ENCODE measurements at regions not wholly inside any gene's neighbourhood (a gene's known extent, or its start where the extent isn't known, plus 50 kb on each side); places are given as distances from the start of the nearest gene placed in this dataset.

DNA sequence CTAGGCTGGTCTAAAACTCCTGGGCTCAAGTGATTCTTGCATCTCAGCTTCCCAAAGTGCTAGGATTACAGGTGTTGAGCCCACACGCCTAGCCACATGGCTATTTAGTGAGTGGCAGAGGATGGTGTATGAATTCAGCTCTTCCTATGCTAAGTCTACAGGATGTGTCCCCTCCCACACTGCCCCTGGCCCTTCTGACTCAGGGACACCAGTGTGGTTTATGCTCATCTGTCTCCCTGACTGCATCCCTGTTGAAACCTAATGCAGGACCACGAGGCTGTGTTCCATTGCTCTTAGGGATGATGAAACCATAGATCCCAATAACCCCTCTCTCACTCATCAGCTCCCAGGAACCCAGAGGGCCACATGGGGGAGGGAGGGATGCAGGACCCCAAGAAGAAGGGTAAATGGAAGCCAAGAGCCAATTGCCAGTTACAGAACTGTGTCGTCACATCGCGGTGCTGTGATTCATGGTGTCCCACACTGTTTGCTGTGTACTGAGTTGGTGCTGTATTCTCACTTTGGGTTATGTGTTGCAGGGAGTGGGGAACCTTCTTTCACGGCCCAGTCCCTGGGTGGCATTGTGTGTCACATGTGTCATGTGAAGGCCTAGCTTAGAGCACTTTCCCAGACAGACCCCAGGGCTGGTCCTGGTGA, 102.9 kb upstream of the HAAO start:
- TF ChIP-seq, protein P1, sequence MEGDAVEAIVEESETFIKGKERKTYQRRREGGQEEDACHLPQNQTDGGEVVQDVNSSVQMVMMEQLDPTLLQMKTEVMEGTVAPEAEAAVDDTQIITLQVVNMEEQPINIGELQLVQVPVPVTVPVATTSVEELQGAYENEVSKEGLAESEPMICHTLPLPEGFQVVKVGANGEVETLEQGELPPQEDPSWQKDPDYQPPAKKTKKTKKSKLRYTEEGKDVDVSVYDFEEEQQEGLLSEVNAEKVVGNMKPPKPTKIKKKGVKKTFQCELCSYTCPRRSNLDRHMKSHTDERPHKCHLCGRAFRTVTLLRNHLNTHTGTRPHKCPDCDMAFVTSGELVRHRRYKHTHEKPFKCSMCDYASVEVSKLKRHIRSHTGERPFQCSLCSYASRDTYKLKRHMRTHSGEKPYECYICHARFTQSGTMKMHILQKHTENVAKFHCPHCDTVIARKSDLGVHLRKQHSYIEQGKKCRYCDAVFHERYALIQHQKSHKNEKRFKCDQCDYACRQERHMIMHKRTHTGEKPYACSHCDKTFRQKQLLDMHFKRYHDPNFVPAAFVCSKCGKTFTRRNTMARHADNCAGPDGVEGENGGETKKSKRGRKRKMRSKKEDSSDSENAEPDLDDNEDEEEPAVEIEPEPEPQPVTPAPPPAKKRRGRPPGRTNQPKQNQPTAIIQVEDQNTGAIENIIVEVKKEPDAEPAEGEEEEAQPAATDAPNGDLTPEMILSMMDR (IDR thresholded peaks at IDR 0.05; ENCODE audit: poor library complexity), result no peak
- TF ChIP-seq EZH2 (IDR thresholded peaks at IDR 0.05; ENCODE audit: borderline replicate concordance) (no peak), EZH2phosphoT487 (IDR thresholded peaks at IDR 0.05; ENCODE audit: low read depth, severe bottlenecking, unreplicated experiment) (no peak)
- Histone ChIP-seq H3K27ac (no peak overlapping the region), H3K36me3 (replicated peaks; ENCODE audit: insufficient read depth, low read depth) (no peaks in the 10 kb centered on the region), H3K4me2 (no peak overlapping the region), H3K79me2 (no peaks in the 10 kb centered on the region), H4K20me1 (ENCODE audit: insufficient read depth, poor library complexity, severe bottlenecking) (no peaks in the 10 kb centered on the region), H3K4me1 (ENCODE audit: insufficient read depth) (peaks cover 7% of the 10 kb centered on the region), H3K9me3 (ENCODE audit: low read depth) (no peaks in the 10 kb centered on the region), H3K9me2 (replicated peaks; ENCODE audit: insufficient read depth) (no peaks in the 10 kb centered on the region), H2AFZ (no peak overlapping the region), H3K4me3 (no peak overlapping the region), H3K27me3 (no peaks in the 10 kb centered on the region)
- WGBS (ENCODE audit: low lambda C conversion rate, missing lambda C conversion rate), result 90% methylated on average over 6 of the region's 6 CpGs
- no peak for DNase-seq (ENCODE audit: low spot score)

DNA sequence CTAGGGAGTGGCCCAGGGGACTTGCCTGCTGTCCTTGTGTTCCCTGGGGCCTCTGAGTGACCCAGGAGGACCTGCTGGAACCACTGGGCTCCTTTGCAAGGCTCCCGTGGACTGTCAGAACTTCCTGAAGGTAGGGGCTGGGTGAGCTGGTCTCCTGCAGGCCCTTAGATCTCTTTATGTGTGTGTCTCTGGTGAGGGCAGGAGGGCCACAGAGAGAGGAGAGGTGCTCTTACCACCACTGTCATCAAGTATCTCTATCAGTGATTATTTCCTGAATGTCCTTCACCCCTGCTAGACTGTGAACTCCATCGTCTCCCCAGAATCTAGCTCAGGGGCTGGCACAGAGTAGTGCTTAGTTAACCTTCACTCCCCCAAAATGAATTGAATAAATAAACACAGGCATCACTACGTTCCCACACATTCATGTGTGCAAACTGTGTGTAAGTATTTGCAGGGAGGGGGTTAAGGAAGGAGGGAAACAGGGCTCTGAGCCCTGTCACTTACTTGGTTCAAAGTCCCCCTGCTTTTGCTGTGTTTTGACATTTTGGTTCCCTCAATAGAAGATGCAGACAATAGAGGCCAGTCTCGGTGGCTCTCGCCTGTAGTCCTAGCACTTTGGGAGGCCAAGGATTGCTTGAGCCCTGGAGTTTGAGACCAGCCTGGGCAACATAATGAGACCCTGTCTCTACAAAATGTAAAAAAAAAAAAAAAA, 100.8 kb upstream of the HAAO start:
- DNase-seq (ENCODE audit: low spot score), result no peak
- no peak overlapping the region for H3K4me2 ChIP-seq
- H3K9me3 ChIP-seq (ENCODE audit: low read depth), result no peaks in the 10 kb centered on the region
- H2AFZ ChIP-seq, result no peak overlapping the region
- H4K20me1 ChIP-seq (ENCODE audit: insufficient read depth, poor library complexity, severe bottlenecking), result no peaks in the 10 kb centered on the region
- H3K4me1 ChIP-seq (ENCODE audit: insufficient read depth), result no peaks in the 10 kb centered on the region
- H3K79me2 ChIP-seq, result no peaks in the 10 kb centered on the region
- no peak for TF ChIP-seq EZH2 (IDR thresholded peaks at IDR 0.05; ENCODE audit: borderline replicate concordance)
- no peak for TF ChIP-seq EZH2phosphoT487 (IDR thresholded peaks at IDR 0.05; ENCODE audit: low read depth, severe bottlenecking, unreplicated experiment)
- TF ChIP-seq, protein P1 (IDR thresholded peaks at IDR 0.05; ENCODE audit: poor library complexity), result no peak
- H3K36me3 ChIP-seq (replicated peaks; ENCODE audit: insufficient read depth, low read depth), result no peaks in the 10 kb centered on the region
- 88% methylated on average over 5 of the region's 5 CpGs for WGBS (ENCODE audit: low lambda C conversion rate, missing lambda C conversion rate)
- H3K4me3 ChIP-seq, result no peak overlapping the region
- no peaks in the 10 kb centered on the region for H3K27me3 ChIP-seq
- H3K27ac ChIP-seq, result no peak overlapping the region
- H3K9me2 ChIP-seq (replicated peaks; ENCODE audit: insufficient read depth), result no peaks in the 10 kb centered on the region

DNA sequence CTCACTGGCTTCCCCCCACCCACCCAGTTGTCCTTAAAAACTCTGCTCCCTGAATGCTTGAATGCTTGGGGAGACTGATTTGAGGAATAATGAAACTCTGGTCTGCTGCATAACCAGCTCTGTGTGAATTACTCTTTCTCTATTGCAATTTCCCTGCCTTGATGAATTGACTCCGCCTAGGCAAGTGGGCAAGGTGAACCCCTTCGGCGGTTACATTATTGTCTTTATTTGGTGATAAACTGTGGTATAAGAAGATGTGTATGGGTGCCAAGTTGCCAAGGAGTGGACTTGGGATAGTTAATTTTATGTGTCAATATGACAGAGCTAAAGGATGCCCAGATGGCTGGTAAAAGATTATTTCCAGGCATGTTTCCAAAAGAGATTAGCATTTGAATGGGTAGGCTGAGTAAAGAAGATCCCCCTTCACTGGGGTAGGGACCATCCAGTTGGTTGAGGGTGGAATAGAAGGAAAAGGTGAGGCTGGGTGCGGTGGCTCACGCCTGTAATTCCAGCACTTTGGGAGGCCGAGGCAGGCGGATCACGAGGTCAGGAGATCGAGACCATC, 98.5 kb upstream of the HAAO start:
- H3K79me2 ChIP-seq, result no peaks in the 10 kb centered on the region
- H3K4me1 ChIP-seq (ENCODE audit: insufficient read depth), result no peaks in the 10 kb centered on the region
- no peaks in the 10 kb centered on the region for H4K20me1 ChIP-seq (ENCODE audit: insufficient read depth, poor library complexity, severe bottlenecking)
- H3K9me2 ChIP-seq (replicated peaks; ENCODE audit: insufficient read depth), result no peaks in the 10 kb centered on the region
- no peaks in the 10 kb centered on the region for H3K36me3 ChIP-seq (replicated peaks; ENCODE audit: insufficient read depth, low read depth)
- TF ChIP-seq EZH2 (IDR thresholded peaks at IDR 0.05; ENCODE audit: borderline replicate concordance), result no peak
- TF ChIP-seq EZH2phosphoT487 (IDR thresholded peaks at IDR 0.05; ENCODE audit: low read depth, severe bottlenecking, unreplicated experiment), result no peak
- TF ChIP-seq, protein P1 (IDR thresholded peaks at IDR 0.05; ENCODE audit: poor library complexity), result no peak
- H3K9me3 ChIP-seq (ENCODE audit: low read depth), result no peaks in the 10 kb centered on the region
- 93% methylated on average over 9 of the region's 9 CpGs for WGBS (ENCODE audit: low lambda C conversion rate, missing lambda C conversion rate)
- DNase-seq (ENCODE audit: low spot score), result no peak
- H3K27me3 ChIP-seq, result no peaks in the 10 kb centered on the region
- no peak overlapping the region for H3K27ac ChIP-seq
- no peak overlapping the region for H2AFZ ChIP-seq
- H3K4me2 ChIP-seq, result no peak overlapping the region
- no peak overlapping the region for H3K4me3 ChIP-seq
